ENCODE measurements at regions not wholly inside any gene's neighbourhood (a gene's known extent, or its start where the extent isn't known, plus 50 kb on each side); places are given as distances from the start of the nearest gene placed in this dataset.
A peak's percentile ranks its signal among the peaks of the same experiment; 100 is the strongest.

DNA sequence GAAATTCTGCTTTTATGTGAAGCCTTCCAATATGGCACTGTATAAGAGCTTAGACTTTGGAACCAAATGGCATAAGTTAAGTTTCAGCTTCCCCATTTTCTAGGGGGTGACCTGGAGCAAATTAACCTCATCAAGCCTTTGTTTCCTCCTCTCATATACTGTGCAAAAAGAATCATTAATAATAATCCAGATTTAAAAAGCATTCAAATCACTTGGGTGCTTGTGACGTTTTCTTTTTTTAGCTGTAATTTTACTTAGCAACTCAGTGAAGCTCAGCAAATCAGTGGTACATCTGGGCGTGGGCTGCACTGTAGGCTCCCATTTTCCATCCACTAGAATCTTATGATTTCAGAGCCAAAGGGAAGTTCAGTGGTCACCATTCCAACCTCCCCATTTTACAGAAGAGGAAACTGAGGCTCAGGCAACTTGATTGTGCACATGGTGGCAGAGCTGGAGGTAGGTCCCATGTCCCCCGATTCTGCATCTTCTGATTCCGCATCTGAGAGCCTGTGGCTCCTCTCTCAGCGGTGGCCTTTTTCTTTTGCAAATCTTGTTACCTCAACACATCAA, 131.2 kb downstream of the SNAPC1 start:
- Histone ChIP-seq H3K27ac (no peak overlapping the region), H3K4me3 (ENCODE audit: low read depth, low read length) (no peak overlapping the region), H3K36me3 (no peaks in the 10 kb centered on the region), H3K27me3 (ENCODE audit: insufficient read depth, low read depth, severe bottlenecking) (no peaks in the 10 kb centered on the region), H3K9me3 (ENCODE audit: severe bottlenecking) (no peaks in the 10 kb centered on the region)
- TF ChIP-seq, protein P1, sequence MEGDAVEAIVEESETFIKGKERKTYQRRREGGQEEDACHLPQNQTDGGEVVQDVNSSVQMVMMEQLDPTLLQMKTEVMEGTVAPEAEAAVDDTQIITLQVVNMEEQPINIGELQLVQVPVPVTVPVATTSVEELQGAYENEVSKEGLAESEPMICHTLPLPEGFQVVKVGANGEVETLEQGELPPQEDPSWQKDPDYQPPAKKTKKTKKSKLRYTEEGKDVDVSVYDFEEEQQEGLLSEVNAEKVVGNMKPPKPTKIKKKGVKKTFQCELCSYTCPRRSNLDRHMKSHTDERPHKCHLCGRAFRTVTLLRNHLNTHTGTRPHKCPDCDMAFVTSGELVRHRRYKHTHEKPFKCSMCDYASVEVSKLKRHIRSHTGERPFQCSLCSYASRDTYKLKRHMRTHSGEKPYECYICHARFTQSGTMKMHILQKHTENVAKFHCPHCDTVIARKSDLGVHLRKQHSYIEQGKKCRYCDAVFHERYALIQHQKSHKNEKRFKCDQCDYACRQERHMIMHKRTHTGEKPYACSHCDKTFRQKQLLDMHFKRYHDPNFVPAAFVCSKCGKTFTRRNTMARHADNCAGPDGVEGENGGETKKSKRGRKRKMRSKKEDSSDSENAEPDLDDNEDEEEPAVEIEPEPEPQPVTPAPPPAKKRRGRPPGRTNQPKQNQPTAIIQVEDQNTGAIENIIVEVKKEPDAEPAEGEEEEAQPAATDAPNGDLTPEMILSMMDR (IDR thresholded peaks at IDR 0.05; ENCODE audit: low read depth, low read length): no peak
- DNase-seq: no peak

DNA sequence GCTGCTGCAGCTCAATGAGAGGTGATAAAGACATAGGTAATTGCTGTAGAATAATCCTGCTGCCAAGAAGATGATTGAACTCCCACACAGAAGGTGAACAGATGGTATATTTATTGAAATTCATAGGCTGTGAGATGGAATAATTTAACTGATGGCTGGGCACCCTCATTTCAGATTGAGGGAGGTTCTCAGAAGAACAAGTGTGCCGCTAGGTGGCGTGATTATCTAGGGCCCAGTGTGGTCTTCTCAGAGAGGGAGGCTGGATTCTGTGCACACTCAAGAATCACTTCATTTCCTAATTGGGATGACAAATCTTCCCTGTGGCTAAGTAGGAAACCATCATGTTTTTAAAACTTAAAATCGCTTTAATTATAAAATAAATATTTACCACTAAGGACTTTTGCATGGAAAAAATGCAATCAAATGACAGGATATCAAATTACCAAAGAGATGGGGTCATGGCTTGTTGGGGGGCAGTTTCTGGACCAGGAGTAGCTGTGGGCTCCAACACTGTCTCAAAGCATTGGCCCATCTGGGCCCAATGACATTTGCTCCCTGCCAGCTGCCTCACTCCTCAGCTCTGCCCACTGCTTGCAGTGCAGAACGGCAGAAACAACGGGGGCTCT, 132.3 kb downstream of the SNAPC1 start:
- Histone ChIP-seq H3K27me3 (ENCODE audit: insufficient read depth, low read depth, severe bottlenecking) (no peaks in the 10 kb centered on the region), H3K9me3 (ENCODE audit: severe bottlenecking) (no peaks in the 10 kb centered on the region), H3K4me3 (ENCODE audit: low read depth, low read length) (no peak overlapping the region), H3K27ac (no peak overlapping the region), H3K36me3 (no peaks in the 10 kb centered on the region)
- TF ChIP-seq, protein P1 (IDR thresholded peaks at IDR 0.05; ENCODE audit: low read depth, low read length): peak; percentile 77
- DNase-seq: peak; percentile 74

DNA sequence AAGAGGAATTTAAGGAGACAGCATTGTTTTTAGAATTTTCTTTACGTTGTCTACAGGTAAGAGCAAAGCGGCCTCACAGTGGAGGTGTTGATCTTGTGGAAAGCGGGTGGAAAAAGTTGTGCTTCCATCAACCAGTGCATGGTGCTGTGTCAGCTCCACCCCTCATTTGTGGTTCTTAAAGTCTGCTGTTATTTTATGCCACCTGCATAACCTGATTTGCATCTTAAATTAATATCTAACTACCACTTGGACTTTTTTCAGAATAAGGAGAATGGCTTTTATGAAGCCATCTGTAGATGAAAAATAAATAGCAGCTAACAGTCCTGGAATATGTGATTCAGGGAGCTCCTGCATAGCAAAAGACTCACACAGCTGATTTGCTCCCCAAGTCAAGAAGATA, 135.1 kb downstream of the SNAPC1 start:
- no peak for DNase-seq
- Histone ChIP-seq H3K27me3 (ENCODE audit: insufficient read depth, low read depth, severe bottlenecking) (no peaks in the 10 kb centered on the region), H3K4me3 (ENCODE audit: low read depth, low read length) (no peak overlapping the region), H3K9me3 (ENCODE audit: severe bottlenecking) (no peaks in the 10 kb centered on the region), H3K36me3 (no peaks in the 10 kb centered on the region), H3K27ac (no peak overlapping the region)
- TF ChIP-seq, protein P1 (IDR thresholded peaks at IDR 0.05; ENCODE audit: low read depth, low read length): no peak

DNA sequence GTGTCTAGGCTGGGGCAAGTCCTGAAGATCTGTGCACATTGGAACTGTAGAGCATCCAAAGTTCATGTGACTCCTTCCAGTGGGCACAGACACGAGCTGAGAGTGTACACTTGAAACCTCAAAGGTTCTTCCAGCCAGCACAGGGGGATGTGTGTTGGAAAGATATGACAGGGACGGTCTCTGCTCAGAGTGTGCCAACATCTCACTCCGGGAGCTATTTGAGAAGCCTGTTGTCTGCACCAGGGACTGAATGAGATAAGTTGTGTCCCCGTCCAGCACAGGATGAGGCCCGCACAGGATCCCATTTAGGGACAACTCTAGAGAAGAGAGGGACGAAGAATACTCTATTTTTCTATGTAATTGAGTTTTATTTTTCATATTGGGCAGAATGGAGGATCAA, 136.3 kb downstream of the SNAPC1 start:
- Histone ChIP-seq H3K27me3 (ENCODE audit: insufficient read depth, low read depth, severe bottlenecking) (no peaks in the 10 kb centered on the region), H3K36me3 (no peaks in the 10 kb centered on the region), H3K27ac (no peak overlapping the region), H3K9me3 (ENCODE audit: severe bottlenecking) (no peaks in the 10 kb centered on the region), H3K4me3 (ENCODE audit: low read depth, low read length) (no peak overlapping the region)
- no peak for DNase-seq
- TF ChIP-seq, protein P1 (IDR thresholded peaks at IDR 0.05; ENCODE audit: low read depth, low read length): no peak

DNA sequence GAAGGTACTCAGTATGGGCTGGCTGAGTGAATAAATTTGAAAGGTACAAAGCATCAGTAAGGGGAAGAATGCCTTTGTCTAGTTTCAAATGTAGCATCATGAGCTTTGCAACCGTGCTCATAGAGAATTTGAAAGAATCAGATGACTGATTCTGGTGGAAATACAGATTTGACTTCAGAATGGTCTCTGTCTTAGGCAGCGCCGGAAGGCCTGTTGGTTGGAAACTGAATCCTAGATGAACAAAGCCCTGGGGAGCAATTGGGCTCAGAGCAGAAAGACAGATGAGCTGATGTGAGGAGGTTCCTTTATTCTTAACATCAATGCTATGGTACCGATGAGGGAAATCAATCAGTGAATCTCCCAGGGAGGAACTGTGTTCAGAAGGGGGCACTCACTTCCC, 137.3 kb downstream of the SNAPC1 start:
- no peaks in the 10 kb centered on the region for H3K27me3 ChIP-seq (ENCODE audit: insufficient read depth, low read depth, severe bottlenecking)
- TF ChIP-seq, protein P1 (IDR thresholded peaks at IDR 0.05; ENCODE audit: low read depth, low read length): no peak
- no peaks in the 10 kb centered on the region for H3K36me3 ChIP-seq
- no peak overlapping the region for H3K4me3 ChIP-seq (ENCODE audit: low read depth, low read length)
- no peaks in the 10 kb centered on the region for H3K9me3 ChIP-seq (ENCODE audit: severe bottlenecking)
- DNase-seq: no peak
- no peak overlapping the region for H3K27ac ChIP-seq

DNA sequence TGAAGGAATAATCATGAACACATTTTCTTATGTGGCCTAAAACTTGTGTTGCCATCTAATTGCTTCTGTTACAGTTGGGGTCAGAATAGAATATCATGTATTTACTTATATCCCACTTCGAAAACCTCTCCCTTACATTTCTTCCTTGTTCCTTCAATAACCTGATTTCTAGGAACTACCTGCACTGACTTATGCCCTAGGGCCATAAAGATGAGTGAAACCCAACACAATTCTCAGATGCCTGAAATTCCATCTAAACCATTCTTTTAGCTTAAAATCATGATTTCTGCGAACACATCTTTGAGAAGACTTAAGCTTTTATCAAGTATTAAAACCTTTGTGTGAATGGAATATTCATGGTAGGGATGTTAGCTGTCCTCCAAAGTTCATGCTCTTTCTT, 142.7 kb downstream of the SNAPC1 start:
- H3K36me3 ChIP-seq: no peaks in the 10 kb centered on the region
- TF ChIP-seq, protein P1 (IDR thresholded peaks at IDR 0.05; ENCODE audit: low read depth, low read length): no peak
- H3K9me3 ChIP-seq (ENCODE audit: severe bottlenecking): no peaks in the 10 kb centered on the region
- H3K27ac ChIP-seq: no peak overlapping the region
- no peaks in the 10 kb centered on the region for H3K27me3 ChIP-seq (ENCODE audit: insufficient read depth, low read depth, severe bottlenecking)
- no peak for DNase-seq
- no peak overlapping the region for H3K4me3 ChIP-seq (ENCODE audit: low read depth, low read length)
